SK-N-SH (cell line): ENCODE measurements at regions not wholly inside any gene's neighbourhood (a gene's known extent, or its start where the extent isn't known, plus 50 kb on each side); places are given as distances from the start of the nearest gene placed in this dataset.

Experiments
- CTCF ChIA-PET: fragments of 300-600, 350-600 bp; formaldehyde crosslinking; extraction: SDS; loops from one replicate; lab custom pipeline; 2021; lab: Yijun Ruan, JAX
- POLR2A ChIA-PET: fragments of 350-600 bp; sonication (Branson Sonifier 250); formaldehyde crosslinking; extraction: SDS; loops from one replicate; lab custom pipeline; 2020; ENCODE audit warnings: antibody characterized with exemption, inconsistent platforms; lab: Yijun Ruan, JAX
- DNase-seq: peaks from one replicate; pipeline ENCODE4 v3.0.0; 2012
- H2AFZ ChIP-seq: fragments of 200-600 bp; sonication (generic); 2 replicates; pipeline ENCODE4 v1.8.1; 2016; ENCODE audit warnings: antibody characterized with exemption, mild to moderate bottlenecking, low read depth
- H3F3A ChIP-seq: fragments of 200-600 bp; sonication (generic); replicated peaks from 2 replicates; pipeline ENCODE3; 2016; ENCODE audit warnings: antibody characterized with exemption, mild to moderate bottlenecking; ENCODE audit not compliant: insufficient read depth
- H3K27ac ChIP-seq, 2 experiments: fragments of 200-500 bp in 1 of 2; fragments of 200-600 bp in 1 of 2; sonication (Bioruptor generic) in 1 of 2; sonication (generic), shearing (Covaris generic) in 1 of 2; 2 replicates each; pipeline versions ENCODE4 v1.5.1 to v1.6.1; 2014 to 2016; ENCODE audit warnings: low read depth in 2 of 2, inconsistent platforms in 1 of 2, low read length in 1 of 2, mild to moderate bottlenecking in 1 of 2, mixed read lengths in 1 of 2
- H3K27me3 ChIP-seq: fragments of 200-600 bp; sonication (generic), shearing (Covaris generic); 2 replicates; pipeline ENCODE4 v1.6.1; 2016; ENCODE audit warnings: mixed run types; ENCODE audit not compliant: insufficient read depth
- H3K36me3 ChIP-seq, 2 experiments: fragments of 200-500 bp in 1 of 2; fragments of 200-600 bp in 1 of 2; sonication (Bioruptor generic) in 1 of 2; sonication (generic) in 1 of 2; replicated peaks in 1 of 2; 2 replicates each; pipeline versions ENCODE3 to v1.5.1; 2014 to 2016; ENCODE audit warnings: low read length in 1 of 2, mild to moderate bottlenecking in 1 of 2; ENCODE audit not compliant: insufficient read depth in 2 of 2, control insufficient read depth in 1 of 2
- H3K4me1 ChIP-seq, 2 experiments: fragments of 200-500 bp in 1 of 2; fragments of 200-600 bp in 1 of 2; sonication (Bioruptor generic) in 1 of 2; sonication (generic), shearing (Covaris generic) in 1 of 2; 2 replicates each; pipeline versions ENCODE4 v1.5.1 to v1.6.1; 2014 to 2016; ENCODE audit warnings: low read depth in 1 of 2, low read length in 1 of 2, mixed run types in 1 of 2; ENCODE audit not compliant: insufficient read depth in 2 of 2, control insufficient read depth in 1 of 2
- H3K4me2 ChIP-seq: fragments of 200-600 bp; sonication (generic), shearing (Covaris generic); 2 replicates; pipeline ENCODE4 v1.6.1; 2017; ENCODE audit warnings: mixed run types
- H3K4me3 ChIP-seq, 2 experiments: fragments of 200-500 bp in 1 of 2; fragments of 200-600 bp in 1 of 2; sonication (Bioruptor generic) in 1 of 2; sonication (generic), shearing (Covaris generic) in 1 of 2; 2 replicates each; pipeline versions ENCODE4 v1.5.1 to v1.8.1; 2014 to 2016; ENCODE audit warnings: low read depth in 2 of 2, inconsistent platforms in 1 of 2, low read length in 1 of 2, mild to moderate bottlenecking in 1 of 2, mixed read lengths in 1 of 2, moderate library complexity in 1 of 2
- H3K79me2 ChIP-seq: fragments of 200-600 bp; sonication (generic); 2 replicates; pipeline ENCODE4 v1.8.1; 2017; ENCODE audit warnings: mild to moderate bottlenecking; ENCODE audit not compliant: insufficient read depth
- H3K9ac ChIP-seq: fragments of 200-600 bp; sonication (generic); 2 replicates; pipeline ENCODE4 v1.6.1; 2017; ENCODE audit warnings: mixed run types
- H3K9me2 ChIP-seq: fragments of 200-600 bp; sonication (generic); 2 replicates; pipeline ENCODE4 v1.6.1; 2017; ENCODE audit warnings: mixed run types
- H3K9me3 ChIP-seq: fragments of 200-600 bp; sonication (generic); 2 replicates; pipeline ENCODE4 v1.6.1; 2017; ENCODE audit warnings: mixed run types, mild to moderate bottlenecking, moderate library complexity
- H4K20me1 ChIP-seq: fragments of 200-600 bp; sonication (generic); 2 replicates; pipeline ENCODE4 v1.6.1; 2017; ENCODE audit warnings: mild to moderate bottlenecking, mixed run types; ENCODE audit not compliant: insufficient read depth
- EP300 ChIP-seq, 2 experiments: IDR thresholded peaks; 2 replicates each; pipeline versions ENCODE4 v1.4.0 to v1.6.1; 2012; ENCODE audit warnings: borderline replicate concordance in 1 of 2, low read depth in 1 of 2, low read length in 1 of 2
- JUND ChIP-seq: IDR thresholded peaks from 2 replicates; pipeline ENCODE4 v1.4.0; 2012
- MAX ChIP-seq: IDR thresholded peaks from 2 replicates; pipeline ENCODE4 v1.4.0; 2012; ENCODE audit warnings: low read depth
- MXI1 ChIP-seq: IDR thresholded peaks from 2 replicates; pipeline ENCODE4 v1.6.1; 2012; ENCODE audit warnings: mild to moderate bottlenecking, low read depth, low read length, improper control_type of control experiment
- NFIC ChIP-seq: IDR thresholded peaks from 2 replicates; pipeline ENCODE4 v1.4.0; 2012; ENCODE audit warnings: borderline replicate concordance
- RAD21 ChIP-seq: IDR thresholded peaks from 2 replicates; pipeline ENCODE4 v1.6.1; 2012; ENCODE audit warnings: mild to moderate bottlenecking, low read length
- SIN3A ChIP-seq: IDR thresholded peaks from 2 replicates; pipeline ENCODE4 v1.6.1; 2012; ENCODE audit warnings: low read depth, mild to moderate bottlenecking, low read length, moderate library complexity, borderline replicate concordance
- SMC3 ChIP-seq: IDR thresholded peaks from 2 replicates; pipeline ENCODE4 v1.6.1; 2012; ENCODE audit warnings: low read depth, low read length, improper control_type of control experiment
- TCF12 ChIP-seq: IDR thresholded peaks from 2 replicates; pipeline ENCODE4 v1.4.0; 2012
- USF1 ChIP-seq: IDR thresholded peaks from 2 replicates; pipeline ENCODE4 v1.4.0; 2012; ENCODE audit warnings: low read depth, borderline replicate concordance
- USF2 ChIP-seq: fragments of 150-350 bp; IDR thresholded peaks from 2 replicates; pipeline ENCODE4 v1.6.1; 2017; ENCODE audit warnings: antibody characterized with exemption, low read length, low read depth, borderline replicate concordance
- YY1 ChIP-seq: IDR thresholded peaks from 2 replicates; pipeline ENCODE4 v1.4.0; 2012; ENCODE audit warnings: low read depth, mild to moderate bottlenecking
- WGBS: methylation state at CpG from one replicate; pipeline ENCODE4 v1.1.6; 2017; ENCODE audit warnings: low lambda C conversion rate; 5-methylcytosine and 5-hydroxymethylcytosine counted together

GRCh38 chr6:144993870-144994269 is 708.7 kb downstream of the UTRN start:
- no peaks in the 10 kb centered on the region for H4K20me1 ChIP-seq
- CTCF ChIA-PET, result no interaction called here
- H3K79me2 ChIP-seq, result no peaks in the 10 kb centered on the region
- 62% methylated on average over 3 of the region's 3 CpGs for WGBS
- H3K4me1 ChIP-seq, result no peaks in the 10 kb centered on the region
- no peaks in the 10 kb centered on the region for H3K36me3 ChIP-seq
- H3K27me3 ChIP-seq, result no peaks in the 10 kb centered on the region
- TF ChIP-seq SIN3A (no peak), USF1 (no peak), MAX (no peak), TCF12 (no peak), SMC3 (no peak), NFIC (no peak), MXI1 (no peak), YY1 (no peak), EP300 (IDR thresholded peaks at IDR 0.05; ENCODE audit: borderline replicate concordance in 1 of 2, low read depth in 1 of 2, low read length in 1 of 2) (no peak)
- no peaks in the 10 kb centered on the region for H3K9me3 ChIP-seq
- no peaks in the 10 kb centered on the region for H3K9me2 ChIP-seq
- H3F3A ChIP-seq, result no peaks in the 10 kb centered on the region
- no peak overlapping the region for H3K4me3 ChIP-seq
- no peak overlapping the region for H3K4me2 ChIP-seq
- H3K27ac ChIP-seq, result no peak overlapping the region
- POLR2A ChIA-PET, result no interaction called here
- no peak for DNase-seq
- H2AFZ ChIP-seq, result no peak overlapping the region
- no peak overlapping the region for H3K9ac ChIP-seq

- ChIA-PET CTCF (no interaction called here), POLR2A (no interaction called here)
- TF ChIP-seq NFIC, result no peak
- no peak for TF ChIP-seq JUND
- no peak for TF ChIP-seq RAD21
- TF ChIP-seq SMC3, result no peak
- TF ChIP-seq SIN3A, result no peak
- no peak for TF ChIP-seq USF2
Observed at GRCh38 chr6:144997996-144998395, 712.9 kb downstream of the UTRN start.

More at GRCh38 chr6:144997996-144998395, 712.9 kb downstream of the UTRN start:
- no peaks in the 10 kb centered on the region for H3K36me3 ChIP-seq
- no peak overlapping the region for H3K4me2 ChIP-seq
- H3K9me2 ChIP-seq, result no peaks in the 10 kb centered on the region
- WGBS, result 70% methylated on average over 3 of the region's 3 CpGs
- H3K4me1 ChIP-seq, result no peaks in the 10 kb centered on the region
- H2AFZ ChIP-seq, result no peak overlapping the region
- H3K9me3 ChIP-seq, result no peaks in the 10 kb centered on the region
- no peak for DNase-seq
- H3K4me3 ChIP-seq, result no peak overlapping the region
- H4K20me1 ChIP-seq, result no peaks in the 10 kb centered on the region
- H3K79me2 ChIP-seq, result no peaks in the 10 kb centered on the region
- no peak overlapping the region for H3K9ac ChIP-seq
- no peaks in the 10 kb centered on the region for H3F3A ChIP-seq
- no peak overlapping the region for H3K27ac ChIP-seq
- no peaks in the 10 kb centered on the region for H3K27me3 ChIP-seq
